Fibroblast of mammary gland (primary cell): ENCODE measurements at regions not wholly inside any gene's neighbourhood (a gene's known extent, or its start where the extent isn't known, plus 50 kb on each side); places are given as distances from the start of the nearest gene placed in this dataset.

ENCODE experiments used
- DNase-seq: peaks from one replicate; pipeline ENCODE4 v3.0.0-alpha.2; 2010; ENCODE audit warnings: low read depth
- H3K4me3 ChIP-seq: 2 replicates; pipeline ENCODE4 v1.5.1; 2011; ENCODE audit warnings: low read depth, mild to moderate bottlenecking, low read length, moderate library complexity; ENCODE audit not compliant: control insufficient read depth
- TF ChIP-seq, protein P1 (sequence below): conservative IDR thresholded peaks from 2 replicates; pipeline ENCODE4 v1.5.1; 2011; ENCODE audit warnings: low read depth, low read length, inconsistent platforms; ENCODE audit not compliant: control insufficient read depth, insufficient read depth

- TF ChIP-seq, protein P1, sequence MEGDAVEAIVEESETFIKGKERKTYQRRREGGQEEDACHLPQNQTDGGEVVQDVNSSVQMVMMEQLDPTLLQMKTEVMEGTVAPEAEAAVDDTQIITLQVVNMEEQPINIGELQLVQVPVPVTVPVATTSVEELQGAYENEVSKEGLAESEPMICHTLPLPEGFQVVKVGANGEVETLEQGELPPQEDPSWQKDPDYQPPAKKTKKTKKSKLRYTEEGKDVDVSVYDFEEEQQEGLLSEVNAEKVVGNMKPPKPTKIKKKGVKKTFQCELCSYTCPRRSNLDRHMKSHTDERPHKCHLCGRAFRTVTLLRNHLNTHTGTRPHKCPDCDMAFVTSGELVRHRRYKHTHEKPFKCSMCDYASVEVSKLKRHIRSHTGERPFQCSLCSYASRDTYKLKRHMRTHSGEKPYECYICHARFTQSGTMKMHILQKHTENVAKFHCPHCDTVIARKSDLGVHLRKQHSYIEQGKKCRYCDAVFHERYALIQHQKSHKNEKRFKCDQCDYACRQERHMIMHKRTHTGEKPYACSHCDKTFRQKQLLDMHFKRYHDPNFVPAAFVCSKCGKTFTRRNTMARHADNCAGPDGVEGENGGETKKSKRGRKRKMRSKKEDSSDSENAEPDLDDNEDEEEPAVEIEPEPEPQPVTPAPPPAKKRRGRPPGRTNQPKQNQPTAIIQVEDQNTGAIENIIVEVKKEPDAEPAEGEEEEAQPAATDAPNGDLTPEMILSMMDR = no peak
- no peak overlapping the region for H3K4me3 ChIP-seq
- DNase-seq = no peak
These were observed 93.8 kb downstream of the SCP2D1 start for GRCh38 chr20:18907353-18907752.

DNA sequence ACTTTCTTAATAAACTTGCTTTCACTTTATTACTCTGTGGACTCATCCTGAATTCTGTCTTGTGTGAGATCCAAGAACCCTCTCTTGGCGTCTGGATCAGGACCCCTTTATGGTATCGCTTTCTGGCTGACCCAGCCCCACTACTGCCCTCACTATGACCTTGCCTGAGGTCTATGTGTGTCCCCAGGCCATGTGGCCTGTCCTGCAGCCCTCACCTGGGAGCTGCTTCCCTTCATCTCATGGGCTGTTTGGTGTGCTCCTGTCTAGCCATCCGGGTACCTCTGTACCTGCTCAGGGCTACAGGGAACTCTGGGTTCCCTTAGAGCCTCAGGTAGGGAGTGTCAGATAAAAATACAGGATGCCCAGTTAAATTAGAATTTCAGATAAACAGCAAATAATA is 94.5 kb downstream of the SCP2D1 start:
- TF ChIP-seq, protein P1 = no peak
- no peak for DNase-seq
- H3K4me3 ChIP-seq = no peak overlapping the region

DNA sequence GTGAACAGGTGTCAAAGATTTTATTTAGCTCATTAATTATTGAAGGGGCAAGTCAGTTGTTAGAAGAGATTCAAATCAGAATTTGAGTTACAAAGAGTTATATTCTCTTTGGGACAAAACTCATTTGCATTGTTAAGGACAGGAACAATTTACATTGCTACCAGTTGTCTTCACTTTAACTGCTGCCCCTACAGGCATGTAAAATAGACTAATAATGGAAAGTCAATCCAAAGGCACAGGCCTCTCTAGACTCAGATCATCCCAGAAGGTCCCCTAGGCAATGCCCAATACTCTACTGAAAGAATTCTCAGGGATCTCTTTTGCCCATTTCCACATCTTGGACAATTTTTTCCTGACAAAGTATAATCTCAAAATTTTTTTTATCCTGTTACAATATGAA is 95.7 kb downstream of the SCP2D1 start:
- no peak overlapping the region for H3K4me3 ChIP-seq
- TF ChIP-seq, protein P1 = no peak
- DNase-seq = no peak

DNA sequence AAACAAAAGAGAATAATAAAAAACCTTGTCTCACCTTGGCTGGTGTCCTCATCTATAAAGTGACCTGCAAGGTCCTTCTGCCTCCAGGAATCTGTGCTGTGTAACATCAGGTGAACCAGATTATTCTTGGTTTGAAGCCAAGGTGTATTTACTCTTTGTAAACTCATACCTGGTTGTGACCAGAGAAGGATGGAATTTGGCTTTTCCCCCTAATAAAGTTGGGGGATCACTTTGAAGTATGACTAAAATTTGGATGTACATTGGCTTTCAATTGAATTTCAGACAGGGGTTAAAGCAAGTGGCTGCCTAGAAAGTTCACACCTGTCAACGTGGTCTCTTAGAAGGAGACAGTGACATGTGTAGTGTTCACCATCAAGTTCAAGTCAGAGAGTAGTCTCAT is 100.1 kb downstream of the SCP2D1 start:
- TF ChIP-seq, protein P1 = no peak
- H3K4me3 ChIP-seq = no peak overlapping the region
- no peak for DNase-seq

DNA sequence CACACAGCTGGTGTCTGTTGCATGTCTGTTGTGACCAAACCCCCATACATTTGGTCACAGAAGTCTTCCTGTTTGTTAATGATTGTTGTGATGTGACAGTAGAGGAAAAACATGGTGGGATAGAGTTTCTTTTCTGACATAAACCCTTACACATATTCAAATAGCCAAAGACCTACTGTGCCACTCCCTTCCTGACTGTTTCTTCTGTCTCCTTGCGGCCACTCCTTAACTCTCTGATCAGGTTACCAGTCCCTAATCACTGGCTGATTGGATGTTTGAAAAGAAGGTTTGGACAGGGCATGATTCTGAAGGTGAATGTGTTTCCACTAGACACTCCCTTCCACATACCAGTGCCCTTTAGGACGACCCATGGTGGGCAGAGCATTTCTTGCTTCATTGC is 101.2 kb downstream of the SCP2D1 start:
- DNase-seq = no peak
- no peak overlapping the region for H3K4me3 ChIP-seq
- TF ChIP-seq, protein P1 = no peak

GRCh38 chr20:18916886-18917750 is 103.5 kb downstream of the SCP2D1 start:
- TF ChIP-seq, protein P1 = no peak
- no peak overlapping the region for H3K4me3 ChIP-seq
- DNase-seq = no peak

- no peak overlapping the region for H3K4me3 ChIP-seq
- TF ChIP-seq, protein P1 = no peak
- DNase-seq = no peak
These were observed 106.4 kb downstream of the SCP2D1 start for GRCh38 chr20:18919996-18920395.
